ENCODE measurements at regions not wholly inside any gene's neighbourhood (a gene's known extent, or its start where the extent isn't known, plus 50 kb on each side); places are given as distances from the start of the nearest gene placed in this dataset.

GRCh38 chr11:30774496-30775232 lies 188.5 kb upstream of the MPPED2 start:
- Mint-ChIP-seq H3K9me3 (peaks cover 43% of the 10 kb centered on the region), H3K27me3 (ENCODE audit: insufficient read depth) (peaks cover 2% of the 10 kb centered on the region; the same call in 1 of the 2 replicates), H3K27ac (no peak overlapping the region), H3K4me1 (ENCODE audit: low read depth) (no peaks in the 10 kb centered on the region), H3K36me3 (ENCODE audit: low read depth) (no peaks in the 10 kb centered on the region), H3K4me3 (no peak overlapping the region)
- TF ChIP-seq, protein P1, sequence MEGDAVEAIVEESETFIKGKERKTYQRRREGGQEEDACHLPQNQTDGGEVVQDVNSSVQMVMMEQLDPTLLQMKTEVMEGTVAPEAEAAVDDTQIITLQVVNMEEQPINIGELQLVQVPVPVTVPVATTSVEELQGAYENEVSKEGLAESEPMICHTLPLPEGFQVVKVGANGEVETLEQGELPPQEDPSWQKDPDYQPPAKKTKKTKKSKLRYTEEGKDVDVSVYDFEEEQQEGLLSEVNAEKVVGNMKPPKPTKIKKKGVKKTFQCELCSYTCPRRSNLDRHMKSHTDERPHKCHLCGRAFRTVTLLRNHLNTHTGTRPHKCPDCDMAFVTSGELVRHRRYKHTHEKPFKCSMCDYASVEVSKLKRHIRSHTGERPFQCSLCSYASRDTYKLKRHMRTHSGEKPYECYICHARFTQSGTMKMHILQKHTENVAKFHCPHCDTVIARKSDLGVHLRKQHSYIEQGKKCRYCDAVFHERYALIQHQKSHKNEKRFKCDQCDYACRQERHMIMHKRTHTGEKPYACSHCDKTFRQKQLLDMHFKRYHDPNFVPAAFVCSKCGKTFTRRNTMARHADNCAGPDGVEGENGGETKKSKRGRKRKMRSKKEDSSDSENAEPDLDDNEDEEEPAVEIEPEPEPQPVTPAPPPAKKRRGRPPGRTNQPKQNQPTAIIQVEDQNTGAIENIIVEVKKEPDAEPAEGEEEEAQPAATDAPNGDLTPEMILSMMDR (IDR thresholded peaks at IDR 0.05) = no peak
- DNase-seq = no peak

- no peak for DNase-seq
- no peaks in the 10 kb centered on the region for H3K4me1 Mint-ChIP-seq (ENCODE audit: low read depth)
- no peak overlapping the region for H3K27ac Mint-ChIP-seq
- H3K36me3 Mint-ChIP-seq (ENCODE audit: low read depth) = no peaks in the 10 kb centered on the region
- peaks cover 2% of the 10 kb centered on the region; the same call in 1 of the 2 replicates for H3K27me3 Mint-ChIP-seq (ENCODE audit: insufficient read depth)
- H3K4me3 Mint-ChIP-seq = no peak overlapping the region
- TF ChIP-seq, protein P1 (IDR thresholded peaks at IDR 0.05) = no peak
- peaks cover 39% of the 10 kb centered on the region for H3K9me3 Mint-ChIP-seq
These were observed 186.8 kb upstream of the MPPED2 start for GRCh38 chr11:30772908-30773307.

- H3K4me3 Mint-ChIP-seq = no peak overlapping the region
These were observed 177.8 kb upstream of the MPPED2 start for GRCh38 chr11:30763951-30764350.

DNA sequence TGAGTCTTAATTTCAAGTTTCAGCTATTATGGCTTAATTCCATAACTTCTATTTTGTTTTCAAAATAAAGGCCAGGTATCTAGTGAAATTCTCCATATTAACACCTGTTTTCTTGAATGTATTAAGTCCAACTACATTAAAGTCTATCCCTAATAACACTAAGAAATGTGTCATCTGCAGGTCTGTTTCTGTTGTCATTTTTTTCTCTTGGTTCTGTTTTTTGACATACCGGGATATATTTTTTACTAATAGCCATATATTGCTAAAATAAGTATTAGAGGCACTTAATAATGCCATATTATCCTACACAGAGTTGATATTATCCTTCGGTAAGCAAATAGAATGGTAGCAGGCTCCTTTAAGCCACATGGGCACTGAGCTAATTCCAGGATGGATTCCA lies 176.0 kb upstream of the MPPED2 start:
- H3K9me3 Mint-ChIP-seq = peaks cover 55% of the 10 kb centered on the region
- H3K4me1 Mint-ChIP-seq (ENCODE audit: low read depth) = no peaks in the 10 kb centered on the region
- no peaks in the 10 kb centered on the region for H3K27me3 Mint-ChIP-seq (ENCODE audit: insufficient read depth)
- DNase-seq = no peak
- TF ChIP-seq, protein P1 (IDR thresholded peaks at IDR 0.05) = no peak
- H3K36me3 Mint-ChIP-seq (ENCODE audit: low read depth) = no peaks in the 10 kb centered on the region; the same call in 1 of the 2 replicates
- no peak overlapping the region for H3K27ac Mint-ChIP-seq
- H3K4me3 Mint-ChIP-seq = no peak overlapping the region

More at GRCh38 chr11:30763951-30764350, 177.8 kb upstream of the MPPED2 start:
- no peak overlapping the region for H3K27ac Mint-ChIP-seq
- no peak for DNase-seq
- peaks cover 59% of the 10 kb centered on the region for H3K9me3 Mint-ChIP-seq
- H3K27me3 Mint-ChIP-seq (ENCODE audit: insufficient read depth) = no peaks in the 10 kb centered on the region
- no peaks in the 10 kb centered on the region; the same call in 1 of the 2 replicates for H3K36me3 Mint-ChIP-seq (ENCODE audit: low read depth)
- TF ChIP-seq, protein P1 (IDR thresholded peaks at IDR 0.05) = no peak
- no peaks in the 10 kb centered on the region for H3K4me1 Mint-ChIP-seq (ENCODE audit: low read depth)

DNA sequence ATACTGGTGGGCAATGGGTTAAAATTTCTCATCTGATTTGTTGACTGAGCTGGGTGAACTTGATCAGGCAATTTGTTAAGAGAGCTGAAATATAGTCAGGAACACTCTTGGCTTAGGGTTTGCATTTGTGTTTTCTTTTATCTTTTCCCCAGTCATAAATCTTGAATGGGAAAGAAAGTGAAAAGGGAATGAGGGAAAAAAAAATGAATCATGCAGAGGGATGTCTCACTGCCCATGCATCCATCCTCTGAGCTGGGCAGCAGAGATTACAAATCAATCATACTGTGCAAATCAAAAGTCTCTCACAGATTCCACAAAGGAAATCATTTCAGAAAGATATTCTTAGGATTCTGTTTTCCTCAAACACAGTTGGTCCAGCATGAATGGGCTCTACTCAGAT lies 174.2 kb upstream of the MPPED2 start:
- Mint-ChIP-seq H3K27ac (no peak overlapping the region), H3K27me3 (ENCODE audit: insufficient read depth) (no peaks in the 10 kb centered on the region), H3K4me3 (no peak overlapping the region), H3K36me3 (ENCODE audit: low read depth) (no peaks in the 10 kb centered on the region; the same call in 1 of the 2 replicates), H3K9me3 (peaks cover 55% of the 10 kb centered on the region), H3K4me1 (ENCODE audit: low read depth) (no peaks in the 10 kb centered on the region)
- DNase-seq = no peak
- TF ChIP-seq, protein P1 (IDR thresholded peaks at IDR 0.05) = no peak
